RWPE1 (cell line): ENCODE measurements at regions not wholly inside any gene's neighbourhood (a gene's known extent, or its start where the extent isn't known, plus 50 kb on each side); places are given as distances from the start of the nearest gene placed in this dataset.
"Not testable (repeated sequence)": the region's sequence is repeated elsewhere in the genome, so short reads cannot be mapped to it uniquely, and the experiment has no call there.

Experiments
- CTCF ChIA-PET: fragments of 350-600 bp; sonication (Branson Sonifier 250); formaldehyde crosslinking; extraction: SDS; loops from one replicate; lab custom pipeline; 2021; lab: Yijun Ruan, JAX
- POLR2A ChIA-PET: fragments of 400-600 bp; formaldehyde crosslinking; extraction: SDS; loops from one replicate; lab custom pipeline; 2020; ENCODE audit warnings: antibody characterized with exemption; ENCODE audit not compliant: low non-redundant PET; lab: Yijun Ruan, JAX
- DNase-seq: peaks from one replicate; pipeline ENCODE4 v3.0.0; 2012; ENCODE audit warnings: low spot score
- H3K27ac ChIP-seq: fragments of 450-650 bp; 2 replicates; pipeline ENCODE4 v1.5.1; 2017
- CTCF ChIP-seq: fragments of 450-650 bp; conservative IDR thresholded peaks from 2 replicates; pipeline ENCODE4 v1.5.1; 2017; ENCODE audit warnings: low read depth, mild to moderate bottlenecking

- H3K27ac ChIP-seq: no peak overlapping the region
- POLR2A ChIA-PET: no interaction called here
- CTCF ChIA-PET: no interaction called here
- no peak for DNase-seq
- TF ChIP-seq CTCF: no peak
Measured at GRCh38 chr5:125455041-125455440, 708.6 kb upstream of the ZNF608 start.

GRCh38 chr5:125456005-125456404, 709.6 kb upstream of the ZNF608 start:
- DNase-seq, POLR2A ChIA-PET, H3K27ac ChIP-seq: not testable (repeated sequence)
- CTCF ChIA-PET: interaction anchor here (0.5 kb wide), 1 partner anchor 808 kb away, joined by 3 read pairs; no protein-coding TSS in a partner anchor

DNA sequence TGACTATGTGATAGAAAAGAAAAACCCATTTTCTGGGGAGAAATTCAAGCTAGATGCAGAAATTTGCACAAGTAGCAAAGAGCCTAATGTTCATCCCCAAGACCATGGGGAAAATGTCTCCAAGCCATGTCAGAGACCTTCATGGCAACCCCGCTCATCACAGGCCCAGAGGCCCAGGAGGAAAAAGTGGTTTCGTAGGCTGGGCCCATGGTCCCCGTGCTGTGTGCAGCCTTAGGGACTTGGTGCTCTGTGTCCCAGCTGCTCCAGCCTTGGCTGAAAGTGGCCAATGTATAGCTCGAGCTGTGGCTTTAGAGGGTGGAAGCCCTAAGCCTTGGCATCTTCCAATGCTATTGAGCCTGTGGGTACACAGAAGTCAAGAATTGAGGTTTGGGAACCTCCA, 711.2 kb upstream of the ZNF608 start:
- H3K27ac ChIP-seq: no peak overlapping the region
- DNase-seq: no peak
- ChIA-PET CTCF (no interaction called here), POLR2A (no interaction called here)
- no peak for TF ChIP-seq CTCF

DNA sequence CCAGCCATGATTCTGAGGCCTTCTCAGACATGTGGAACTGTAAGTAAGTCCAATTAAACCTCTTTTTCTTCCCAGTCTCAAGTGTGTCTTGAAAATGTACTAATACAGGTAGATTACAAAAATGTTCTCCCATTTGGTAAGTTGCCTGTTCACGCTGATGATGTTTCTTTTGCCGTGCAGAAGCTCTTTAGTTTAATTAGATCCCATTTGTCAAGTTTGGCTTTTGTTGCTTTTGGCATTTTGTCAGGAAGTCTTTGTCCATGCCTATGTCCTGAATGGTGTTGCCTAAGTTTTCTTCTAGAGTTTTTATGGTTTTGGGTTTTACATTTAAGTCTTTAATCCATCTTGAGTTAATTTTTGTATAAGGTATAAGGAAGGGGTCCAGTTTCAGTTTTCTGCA, 712.5 kb upstream of the ZNF608 start:
- H3K27ac ChIP-seq, CTCF ChIA-PET, POLR2A ChIA-PET, DNase-seq: not testable (repeated sequence)

DNA sequence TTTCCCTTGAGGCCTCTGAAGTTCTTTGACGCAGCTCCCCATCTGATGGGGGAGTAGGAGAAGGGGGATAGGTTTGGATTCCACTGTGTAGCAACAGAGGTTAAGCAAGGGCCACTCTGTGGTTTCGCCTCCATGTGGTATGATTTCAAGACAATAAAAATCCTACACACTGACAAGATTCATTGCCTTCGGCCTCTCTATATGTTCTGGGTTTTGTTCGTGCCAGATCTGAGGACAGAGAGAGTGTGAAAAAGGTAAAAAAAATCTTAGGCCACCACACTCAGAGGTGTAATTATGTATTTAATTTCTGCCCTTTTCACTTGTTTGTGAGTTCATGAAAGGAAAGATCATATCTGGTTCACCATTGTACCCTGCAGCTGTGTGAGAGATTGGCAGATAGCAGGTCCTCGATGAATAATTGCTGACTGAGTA, 715.2 kb upstream of the ZNF608 start:
- no peak for TF ChIP-seq CTCF
- ChIA-PET CTCF (no interaction called here), POLR2A (no interaction called here)
- no peak overlapping the region for H3K27ac ChIP-seq
- DNase-seq: no peak

DNA sequence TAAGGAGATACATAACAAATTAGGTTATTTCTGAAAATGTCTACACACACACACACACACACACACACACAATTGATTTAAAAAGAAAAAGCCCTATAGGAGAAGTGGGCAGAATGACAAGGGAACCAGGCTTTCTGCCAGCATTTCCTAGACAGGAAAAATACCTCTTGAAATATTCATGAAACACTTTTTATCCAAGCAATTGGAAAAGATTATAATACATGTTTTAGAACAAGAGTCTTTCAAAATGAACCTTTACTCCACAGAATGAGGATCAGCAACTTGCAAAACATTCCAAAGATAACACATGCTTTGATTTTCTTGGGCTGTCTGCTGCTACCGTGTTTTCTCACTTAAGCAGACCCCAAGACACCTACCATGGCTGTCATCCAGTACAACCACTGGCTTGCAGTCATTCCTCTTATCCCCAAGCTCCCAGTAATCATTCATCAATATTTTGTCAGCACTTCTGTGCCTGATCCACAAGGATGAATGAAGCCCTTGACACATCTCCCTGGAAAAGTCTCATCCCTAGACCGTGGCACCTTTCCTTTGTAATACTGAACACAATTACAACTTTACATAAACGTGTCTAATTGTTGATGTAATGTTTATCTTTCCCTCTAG, 717.1 kb upstream of the ZNF608 start:
- TF ChIP-seq CTCF: no peak
- ChIA-PET CTCF (no interaction called here), POLR2A (no interaction called here)
- no peak overlapping the region for H3K27ac ChIP-seq
- DNase-seq: no peak

DNA sequence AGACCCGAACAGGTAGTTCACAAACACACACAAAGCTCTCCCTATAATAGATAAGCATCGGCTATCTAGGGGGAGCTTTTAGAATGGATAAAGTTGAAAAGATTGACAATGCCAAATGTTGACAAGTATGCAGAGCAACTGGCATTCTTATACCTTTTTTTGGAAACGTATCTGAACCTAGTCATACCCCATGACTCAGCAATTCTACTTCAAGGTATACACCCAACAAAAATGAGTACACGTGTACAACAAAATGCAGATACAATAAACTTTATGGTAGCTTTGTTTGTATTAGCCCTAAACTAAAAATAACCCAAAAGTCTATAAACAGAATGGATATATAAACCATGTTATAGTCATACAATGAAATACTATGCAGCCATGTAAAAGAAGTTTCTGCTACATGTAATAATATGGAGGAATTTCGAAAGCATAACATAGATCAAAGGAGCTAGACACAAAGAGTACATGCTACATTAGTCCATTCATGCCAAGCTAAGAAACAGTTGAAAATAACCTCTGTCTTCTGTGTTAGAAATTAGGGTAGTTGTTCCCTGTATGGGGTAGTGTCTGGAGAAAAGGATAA, 718.5 kb upstream of the ZNF608 start:
- ChIA-PET CTCF (interaction anchor here (0.5 to 0.9 kb wide), 4 partner anchors 11 to 1200 kb away, joined by 3 to 4 read pairs (median 4); no protein-coding TSS in a partner anchor), POLR2A (no interaction called here)
- no peak for DNase-seq
- H3K27ac ChIP-seq: no peak overlapping the region
- TF ChIP-seq CTCF: no peak
